Keratinocyte (primary cell): ENCODE measurements at regions not wholly inside any gene's neighbourhood (a gene's known extent, or its start where the extent isn't known, plus 50 kb on each side); places are given as distances from the start of the nearest gene placed in this dataset.

Source experiments
- DNase-seq: peaks from one replicate; pipeline ENCODE4 v3.0.0-alpha.2; 2011; ENCODE audit warnings: low read depth, missing footprints, low spot score
- FAIRE-seq: peaks from 2 replicates; lab custom pipeline; 2011; peaks lifted over from hg19 to GRCh38; lab: Jason Lieb, UNC
- H2AFZ ChIP-seq: 2 replicates; pipeline ENCODE4 v1.6.0; 2012; ENCODE audit warnings: low read length, control low read depth, inconsistent platforms; ENCODE audit not compliant: control insufficient read depth
- H3K27ac ChIP-seq: 2 replicates; pipeline ENCODE4 v1.5.1; 2011; ENCODE audit warnings: low read length; ENCODE audit not compliant: control insufficient read depth, insufficient read depth
- H3K27me3 ChIP-seq: 3 replicates; pipeline ENCODE4 v1.6.0; 2011; ENCODE audit warnings: low read length; ENCODE audit not compliant: control insufficient read depth, insufficient read depth; ENCODE audit errors: extremely low read depth
- H3K36me3 ChIP-seq, 2 experiments: 2 replicates in 1 of 2; 3 replicates in 1 of 2; pipeline ENCODE4 v1.5.1; 2011; ENCODE audit warnings: low read length in 2 of 2, mild to moderate bottlenecking in 1 of 2; ENCODE audit not compliant: control insufficient read depth in 2 of 2, insufficient read depth in 2 of 2; ENCODE audit errors: extremely low read depth in 1 of 2
- H3K4me1 ChIP-seq: 3 replicates; pipeline ENCODE4 v1.5.1; 2011; ENCODE audit warnings: low read length; ENCODE audit not compliant: control insufficient read depth, insufficient read depth; ENCODE audit errors: extremely low read depth
- H3K4me2 ChIP-seq: 3 replicates; pipeline ENCODE4 v1.6.0; 2011; ENCODE audit warnings: low read depth, low read length; ENCODE audit not compliant: control insufficient read depth, insufficient read depth; ENCODE audit errors: extremely low read depth
- H3K4me3 ChIP-seq, 3 experiments: fragments of 200-600 bp in 1 of 3; sonication (generic) in 1 of 3; 2 replicates in 2 of 3; 3 replicates in 1 of 3; pipeline ENCODE4 v1.5.1; 2011 to 2016; ENCODE audit warnings: low read length in 3 of 3, mild to moderate bottlenecking in 3 of 3, control low read depth in 2 of 3, inconsistent platforms in 1 of 3, low read depth in 1 of 3, mixed read lengths in 1 of 3, mixed run types in 1 of 3, moderate library complexity in 1 of 3; ENCODE audit not compliant: control insufficient read depth in 2 of 3, insufficient read depth in 2 of 3; ENCODE audit errors: extremely low read depth in 1 of 3
- H3K79me2 ChIP-seq: 2 replicates; pipeline ENCODE4 v1.6.0; 2012; ENCODE audit warnings: low read length; ENCODE audit not compliant: control insufficient read depth, insufficient read depth
- H3K9ac ChIP-seq: 3 replicates; pipeline ENCODE4 v1.6.0; 2011; ENCODE audit warnings: low read length; ENCODE audit not compliant: control insufficient read depth, insufficient read depth; ENCODE audit errors: extremely low read depth
- H3K9me1 ChIP-seq: 3 replicates; pipeline ENCODE4 v1.6.0; 2011; ENCODE audit warnings: low read length; ENCODE audit not compliant: control insufficient read depth, insufficient read depth; ENCODE audit errors: extremely low read depth
- H3K9me3 ChIP-seq: 2 replicates; pipeline ENCODE4 v1.5.1; 2012; ENCODE audit warnings: low read depth, low read length; ENCODE audit not compliant: control insufficient read depth
- H4K20me1 ChIP-seq: 3 replicates; pipeline ENCODE4 v1.6.0; 2011; ENCODE audit warnings: low read length; ENCODE audit not compliant: control insufficient read depth, insufficient read depth; ENCODE audit errors: extremely low read depth
- CTCF ChIP-seq, 3 experiments: IDR thresholded peaks in 1 of 3; conservative IDR thresholded peaks in 1 of 3; optimal IDR thresholded peaks in 1 of 3; 2 replicates in 2 of 3; 3 replicates in 1 of 3; pipeline versions ENCODE3 to v1.5.1; 2011; ENCODE audit warnings: low read length in 3 of 3, mild to moderate bottlenecking in 3 of 3, moderate library complexity in 2 of 3, control low read depth in 1 of 3, inconsistent platforms in 1 of 3; ENCODE audit not compliant: insufficient read depth in 2 of 3; ENCODE audit errors: extremely low read depth in 1 of 3
- EZH2 ChIP-seq: IDR thresholded peaks from one replicate; pipeline ENCODE4 v1.6.1; 2012; ENCODE audit warnings: inconsistent platforms, mild to moderate bottlenecking, low read length, moderate library complexity
- dilution Hi-C: fragments of 300-500 bp; cut with MboI; formaldehyde crosslinking; loops from one replicate; pipeline ENCODE4 v1.7.0; 2020; ENCODE audit warnings: low sequenced_read_pairs; ENCODE audit not compliant: extremely low pct_ligation_motif_present

DNA sequence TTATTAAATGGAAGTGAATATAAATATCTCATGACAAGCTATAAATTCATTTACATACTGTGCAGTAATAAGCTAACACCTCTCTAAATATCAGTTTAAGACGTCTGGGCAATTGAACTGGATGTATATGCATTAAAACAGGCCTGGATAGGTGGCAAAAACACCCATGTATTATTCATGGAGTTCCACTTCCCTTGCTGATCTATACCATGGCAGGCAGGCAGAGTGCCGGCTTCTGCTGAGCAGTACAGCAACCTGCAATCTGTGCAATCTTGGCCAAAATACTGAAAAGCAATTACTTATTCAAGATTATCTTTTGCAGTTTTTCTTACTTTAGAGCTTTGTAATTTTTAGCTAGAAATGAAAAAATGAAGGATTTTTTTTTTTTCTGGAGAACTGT is 112.1 kb upstream of the PIEZO2 start:
- Histone ChIP-seq H3K4me1 (no peaks in the 10 kb centered on the region), H3K79me2 (no peaks in the 10 kb centered on the region), H3K27me3 (no peaks in the 10 kb centered on the region), H3K36me3 (no peaks in the 10 kb centered on the region), H3K9me3 (no peaks in the 10 kb centered on the region), H4K20me1 (no peaks in the 10 kb centered on the region), H3K4me2 (no peak overlapping the region), H3K4me3 (no peak overlapping the region), H3K9me1 (no peaks in the 10 kb centered on the region), H3K9ac (no peak overlapping the region), H2AFZ (no peak overlapping the region), H3K27ac (no peak overlapping the region)
- FAIRE-seq (no peak), DNase-seq (no peak)
- dilution Hi-C loops, result no loop called here
- TF ChIP-seq CTCF (optimal IDR thresholded peaks at IDR 0.05 in 1 of 3, IDR thresholded peaks at IDR 0.05 in 1 of 3, conservative IDR thresholded peaks at IDR 0.05 in 1 of 3; ENCODE audit: extremely low read depth in 1 of 3, insufficient read depth in 2 of 3, low read length in 3 of 3) (no peak), EZH2 (no peak)

- Histone ChIP-seq H4K20me1 (no peaks in the 10 kb centered on the region), H3K27me3 (no peaks in the 10 kb centered on the region), H3K36me3 (no peaks in the 10 kb centered on the region), H3K4me3 (no peak overlapping the region), H3K9ac (no peak overlapping the region), H3K79me2 (no peaks in the 10 kb centered on the region), H3K4me2 (no peak overlapping the region), H2AFZ (no peak overlapping the region), H3K9me1 (no peaks in the 10 kb centered on the region), H3K9me3 (no peaks in the 10 kb centered on the region), H3K27ac (no peak overlapping the region), H3K4me1 (no peaks in the 10 kb centered on the region)
- dilution Hi-C loops, result no loop called here
- TF ChIP-seq EZH2 (no peak), CTCF (optimal IDR thresholded peaks at IDR 0.05 in 1 of 3, IDR thresholded peaks at IDR 0.05 in 1 of 3, conservative IDR thresholded peaks at IDR 0.05 in 1 of 3; ENCODE audit: extremely low read depth in 1 of 3, insufficient read depth in 2 of 3, low read length in 3 of 3) (no peak)
- FAIRE-seq, result no peak
- no peak for DNase-seq
Measured at GRCh38 chr18:11260961-11261461, 111.6 kb upstream of the PIEZO2 start.
